ENCODE measurements at regions not wholly inside any gene's neighbourhood (a gene's known extent, or its start where the extent isn't known, plus 50 kb on each side); places are given as distances from the start of the nearest gene placed in this dataset.
"Not testable (repeated sequence)": the region's sequence is repeated elsewhere in the genome, so short reads cannot be mapped to it uniquely, and the experiment has no call there.

GRCh38 chr21:18096413-18096812 lies 148.2 kb upstream of the CHODL start:
- not testable (repeated sequence) for DNase-seq

DNA sequence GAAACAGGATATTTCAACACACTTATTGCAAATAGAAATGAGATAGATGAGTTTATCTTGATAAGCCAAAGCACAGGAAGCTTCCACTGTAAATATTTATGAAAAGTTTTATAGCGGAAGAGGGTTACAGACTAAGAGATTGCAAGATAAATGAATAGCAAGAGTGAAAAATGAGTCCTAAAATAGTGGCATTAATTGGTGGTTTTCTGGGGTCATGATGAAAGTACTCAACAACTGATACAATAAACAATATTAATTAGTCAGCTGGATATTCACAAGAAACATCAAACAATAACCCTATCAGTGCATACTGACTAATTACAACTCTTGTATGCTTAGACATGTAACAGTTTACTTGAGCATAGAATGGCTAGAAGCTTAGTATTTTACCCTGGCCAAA lies 154.8 kb upstream of the CHODL start:
- no peak for DNase-seq

DNA sequence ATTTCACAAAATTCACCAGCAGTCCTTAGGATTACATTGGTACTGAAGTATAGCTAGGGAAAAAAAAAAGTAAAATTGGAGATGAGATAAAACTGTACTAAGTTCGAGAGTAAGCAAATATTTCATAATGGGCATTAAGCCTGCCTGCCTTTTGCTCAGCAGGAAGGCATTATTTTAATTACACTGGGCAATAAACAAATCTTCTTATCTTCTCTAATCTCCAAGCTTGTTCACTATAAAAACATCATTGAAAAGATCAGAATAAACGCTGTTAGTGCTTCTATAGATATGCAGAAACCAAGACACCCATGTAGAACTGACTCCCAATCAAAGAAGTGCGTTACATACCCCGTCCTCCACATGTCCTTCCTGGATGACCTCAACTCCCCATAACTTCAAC lies 174.2 kb upstream of the CHODL start:
- DNase-seq: no peak

DNA sequence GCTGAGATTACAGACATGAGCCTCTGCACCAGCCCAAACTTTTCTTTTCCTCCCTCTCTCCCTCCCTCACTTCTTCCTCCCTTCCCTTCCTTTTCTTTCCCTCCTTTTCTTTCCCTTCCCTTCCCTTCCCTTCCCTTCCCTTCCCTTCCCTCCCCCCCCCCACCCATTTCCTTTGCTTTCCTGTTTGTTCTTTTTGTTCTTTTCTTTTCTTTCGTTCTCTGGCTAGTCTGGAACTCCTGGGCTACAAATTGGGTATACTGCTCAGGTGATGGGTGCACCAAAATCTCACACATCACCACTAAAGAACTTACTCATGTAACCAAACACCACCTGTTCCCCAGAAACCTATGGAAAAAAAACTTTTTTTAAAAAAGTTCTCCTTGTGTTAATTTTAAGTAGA lies 174.8 kb upstream of the CHODL start:
- DNase-seq: no peak

DNA sequence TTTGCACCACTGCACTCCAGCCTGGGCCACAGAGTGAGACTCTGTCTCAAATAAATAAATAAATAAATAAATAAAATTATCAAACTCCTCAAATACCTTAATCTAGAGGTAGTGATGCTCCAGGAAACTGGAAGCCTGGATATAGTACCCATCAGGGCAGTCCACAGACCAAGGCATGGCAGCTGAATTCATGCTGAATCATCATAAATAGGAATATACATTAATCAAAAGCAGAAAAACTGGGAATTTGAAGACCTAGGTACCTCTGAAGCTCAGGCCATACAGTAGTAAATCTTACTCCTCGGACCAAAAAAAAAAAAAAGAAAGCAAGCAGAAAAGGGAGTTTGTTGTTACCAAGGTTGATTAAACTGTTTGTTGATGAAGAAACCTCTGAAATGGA lies 184.2 kb upstream of the CHODL start:
- DNase-seq: no peak

DNA sequence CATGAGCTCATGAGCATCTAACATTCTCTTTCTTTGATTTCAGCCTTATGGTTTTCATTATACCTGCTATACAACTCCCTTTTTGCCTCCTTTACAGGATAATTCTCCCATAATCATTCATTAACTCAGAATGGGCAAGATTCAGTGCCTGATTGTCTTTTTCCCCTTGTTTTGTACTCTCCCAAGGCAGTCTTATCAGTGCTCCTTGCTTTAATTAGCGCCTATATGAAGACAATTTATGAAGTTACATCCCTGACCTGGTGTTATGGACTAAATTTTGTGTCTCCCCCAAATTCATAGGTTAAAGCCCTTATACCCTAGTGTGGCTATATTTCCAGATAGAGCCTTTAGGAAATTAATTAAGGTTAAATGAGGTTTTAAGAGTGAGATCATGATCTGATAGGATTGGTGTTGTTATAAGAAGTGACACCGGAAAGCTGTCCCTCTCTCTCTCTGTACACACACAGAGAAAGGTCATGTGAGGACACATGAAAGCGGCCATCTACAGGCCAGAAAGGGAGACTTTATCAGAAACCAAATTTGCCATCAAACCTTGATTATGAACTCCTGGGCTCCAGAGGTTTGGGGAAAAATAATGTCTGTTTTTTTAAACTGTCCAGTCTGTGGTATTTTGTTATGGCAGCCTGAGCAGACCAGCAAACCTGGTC lies 185.8 kb upstream of the CHODL start:
- DNase-seq: no peak

DNA sequence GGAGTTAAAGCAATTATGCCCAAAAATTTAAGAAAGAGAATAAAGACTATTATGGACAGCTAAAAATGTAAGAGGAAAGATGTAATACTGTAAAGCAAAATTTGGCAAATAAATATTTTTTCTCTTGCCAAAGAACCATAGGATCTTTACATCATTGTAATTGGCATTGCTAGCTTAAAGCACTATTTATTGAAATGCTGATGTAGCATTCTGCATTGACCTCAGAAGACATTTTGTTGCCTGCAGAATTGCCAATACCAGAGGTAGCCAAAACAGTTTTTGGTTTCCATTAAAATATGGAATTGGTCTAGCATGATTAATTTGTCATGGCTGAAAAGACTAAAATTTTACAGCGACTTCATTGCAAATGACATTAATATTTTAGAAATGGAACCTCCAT lies 191.5 kb upstream of the CHODL start:
- no peak for DNase-seq

DNA sequence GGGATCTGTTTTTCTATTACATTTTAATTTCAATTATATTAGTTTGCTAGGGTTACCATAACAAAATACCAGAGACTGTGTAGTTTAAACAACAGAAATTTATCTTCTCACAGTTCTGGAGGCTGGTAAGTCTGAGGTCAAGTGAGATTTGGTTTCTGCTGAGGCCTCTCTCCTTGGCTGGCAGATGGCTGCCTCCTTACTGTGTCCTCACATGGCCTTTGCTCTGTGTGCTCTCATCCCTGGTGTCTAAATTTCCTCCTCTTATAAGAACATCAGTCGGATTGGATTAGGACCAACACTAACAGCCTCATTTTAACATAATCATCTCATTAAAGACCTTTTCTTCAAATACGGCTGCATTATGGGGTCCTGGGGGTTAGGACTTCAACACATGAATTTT lies 195.2 kb upstream of the CHODL start:
- DNase-seq: no peak

DNA sequence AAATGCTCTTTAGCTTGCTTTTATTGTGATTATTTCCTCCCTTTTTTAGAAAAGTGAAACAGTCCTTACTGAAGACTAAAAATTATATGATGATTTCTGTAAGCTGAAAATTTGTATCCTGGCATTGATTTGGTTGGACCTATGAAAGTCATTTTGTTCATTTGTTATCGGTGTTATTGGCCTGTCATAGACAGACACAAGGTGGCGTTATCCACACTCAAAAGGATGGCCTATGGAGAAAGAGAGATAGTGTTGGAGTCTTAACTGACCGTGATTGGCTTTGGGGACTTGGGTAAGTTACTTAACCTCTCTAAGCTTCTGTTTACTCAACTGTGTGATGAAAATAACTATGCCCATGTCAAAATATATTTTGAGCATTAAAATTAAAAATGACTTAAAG lies 203.6 kb upstream of the CHODL start:
- DNase-seq: no peak

DNA sequence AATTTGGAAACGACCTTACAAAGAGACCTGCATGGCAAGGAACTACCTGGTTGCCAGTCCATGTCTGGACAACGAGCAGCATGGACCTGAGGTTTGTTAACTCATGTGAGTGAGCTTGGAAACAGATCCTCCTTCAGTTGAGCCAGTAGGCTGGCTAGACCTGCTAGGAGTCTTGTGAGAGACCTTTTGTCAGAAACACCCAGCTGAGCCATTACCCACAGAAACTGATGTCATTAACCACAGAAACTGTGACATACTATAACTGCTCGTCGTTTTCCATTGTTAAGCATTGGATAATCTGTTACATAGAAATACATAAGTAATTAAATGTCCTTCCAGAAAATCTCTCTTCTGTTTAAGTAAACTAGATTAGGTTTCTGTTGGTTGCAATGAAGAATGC lies 211.1 kb upstream of the C21orf91 start:
- peak in 1 of 2 experiments; percentile 17 for DNase-seq

DNA sequence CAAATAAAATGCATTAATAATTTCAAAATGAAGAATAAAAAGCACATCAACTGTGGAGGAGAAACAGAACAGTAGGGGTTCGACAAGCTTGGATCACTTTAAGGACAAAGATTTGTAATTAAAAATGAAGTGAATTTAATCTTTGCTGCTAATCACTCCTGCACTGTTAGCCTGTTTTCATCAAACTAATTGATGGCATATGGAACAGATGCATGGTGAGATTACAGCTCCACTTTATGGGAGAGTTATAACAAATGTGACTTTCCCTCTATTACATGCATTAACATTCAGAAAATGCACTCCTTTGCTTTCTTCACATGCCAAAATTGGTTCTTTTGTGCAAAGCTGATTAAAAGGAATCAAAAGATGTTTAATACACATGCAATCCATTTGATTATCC lies 207.2 kb upstream of the C21orf91 start:
- no peak for DNase-seq

GRCh38 chr21:18023711-18024110 lies 204.6 kb upstream of the C21orf91 start:
- no peak for DNase-seq

DNA sequence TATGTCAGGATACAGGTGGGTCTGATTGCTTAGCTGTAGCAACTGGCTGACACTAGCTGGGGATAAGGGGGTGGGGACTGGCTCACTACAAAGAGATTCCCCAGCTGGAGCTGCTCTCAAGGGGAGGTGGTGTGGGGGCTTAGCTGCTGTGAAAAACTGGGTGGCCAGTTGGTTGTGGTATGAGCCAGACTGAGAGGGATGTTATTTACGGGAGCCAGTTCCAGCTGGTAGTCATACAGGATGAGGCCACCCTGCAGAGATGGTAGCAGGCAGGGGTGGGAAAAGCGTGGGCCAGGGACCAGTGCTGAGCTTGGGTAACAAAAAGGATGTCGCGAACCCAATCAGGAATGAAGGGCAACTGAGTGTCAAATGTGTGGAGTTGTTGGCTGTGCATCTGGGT lies 204.0 kb upstream of the C21orf91 start:
- no peak for DNase-seq

DNA sequence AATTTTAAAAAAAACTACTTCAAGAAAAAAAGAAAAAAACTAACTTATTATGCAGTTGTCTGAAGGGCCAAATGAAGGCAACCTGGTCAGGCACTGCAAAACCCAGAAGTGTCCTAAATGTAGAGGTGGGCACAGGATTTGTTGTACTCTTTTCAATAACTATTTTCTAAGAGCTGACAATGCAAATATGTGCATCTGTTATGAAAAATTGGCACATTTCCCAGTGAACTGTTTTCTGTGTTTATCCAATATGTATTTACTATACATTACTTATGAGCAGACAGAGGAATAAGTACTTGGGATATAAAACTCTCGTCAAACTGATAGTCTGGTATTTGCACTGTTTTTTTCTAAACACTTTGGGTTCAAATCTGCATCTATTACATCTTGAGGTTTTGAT lies 188.0 kb upstream of the C21orf91 start:
- DNase-seq: no peak

- DNase-seq: no peak
Observed at GRCh38 chr21:18006691-18007090, 187.5 kb upstream of the C21orf91 start.

GRCh38 chr21:18002393-18002792 lies 183.2 kb upstream of the C21orf91 start:
- DNase-seq: no peak

- DNase-seq: no peak
Observed at GRCh38 chr21:18000981-18001686, 182.0 kb upstream of the C21orf91 start.

DNA sequence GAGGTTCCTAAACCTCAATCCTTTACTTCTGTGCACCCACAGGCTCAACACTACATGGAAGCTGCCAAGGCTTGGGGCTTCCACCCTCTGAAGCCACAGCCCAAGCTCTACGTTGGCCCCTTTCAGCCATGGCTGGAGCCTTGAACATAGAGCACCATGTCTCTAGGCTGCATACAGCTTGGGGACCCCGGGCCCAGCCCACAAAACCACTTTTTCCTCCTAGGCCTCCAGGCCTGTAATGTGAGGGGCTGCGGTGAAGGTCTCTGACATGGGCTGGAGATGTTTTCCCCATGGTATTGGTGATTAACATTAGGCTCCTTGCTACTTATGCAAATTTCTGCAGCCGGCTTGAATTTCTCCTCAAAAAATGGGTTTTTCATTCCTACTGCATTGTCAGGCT lies 179.4 kb upstream of the C21orf91 start:
- not testable (repeated sequence) for DNase-seq

- no peak for DNase-seq
Observed at GRCh38 chr21:17989780-17990179, 170.6 kb upstream of the C21orf91 start.

GRCh38 chr21:17988102-17988437 lies 168.9 kb upstream of the C21orf91 start:
- no peak for DNase-seq

GRCh38 chr21:17987382-17988101 lies 168.4 kb upstream of the C21orf91 start:
- DNase-seq: no peak

DNA sequence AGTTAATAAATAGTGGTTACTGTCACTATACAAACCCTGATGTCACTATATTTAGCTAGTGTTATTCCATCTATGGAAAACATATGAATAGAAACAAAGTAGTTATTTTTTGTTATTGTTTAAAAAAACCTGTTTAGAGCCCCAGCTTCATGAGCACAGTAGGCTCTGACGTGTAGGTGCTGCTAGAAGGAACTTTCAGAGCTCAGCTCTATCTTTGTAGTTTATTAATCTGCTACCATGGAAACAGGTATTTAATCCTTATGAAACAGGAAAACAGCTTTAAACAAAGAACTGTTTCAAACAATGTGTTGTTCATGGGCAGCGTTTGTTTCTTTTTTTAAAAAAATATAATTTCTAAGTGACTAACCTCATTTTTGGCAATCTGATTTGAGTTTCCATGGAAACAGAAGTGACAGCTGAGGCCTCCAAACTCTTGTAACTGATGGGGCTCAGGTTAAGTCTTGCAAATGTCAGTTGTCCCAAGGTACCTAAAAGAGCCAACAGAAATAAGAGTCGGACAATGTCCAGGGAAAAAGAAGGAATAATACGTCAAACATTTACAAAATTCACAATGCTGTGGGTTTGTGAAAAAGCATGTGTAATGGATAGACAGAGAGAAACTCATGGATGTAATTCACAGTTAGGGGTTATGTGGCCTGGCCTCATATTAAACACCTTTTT lies 162.0 kb upstream of the C21orf91 start:
- no peak for DNase-seq

GRCh38 chr21:17979763-17980162 lies 160.6 kb upstream of the C21orf91 start:
- DNase-seq: no peak

DNA sequence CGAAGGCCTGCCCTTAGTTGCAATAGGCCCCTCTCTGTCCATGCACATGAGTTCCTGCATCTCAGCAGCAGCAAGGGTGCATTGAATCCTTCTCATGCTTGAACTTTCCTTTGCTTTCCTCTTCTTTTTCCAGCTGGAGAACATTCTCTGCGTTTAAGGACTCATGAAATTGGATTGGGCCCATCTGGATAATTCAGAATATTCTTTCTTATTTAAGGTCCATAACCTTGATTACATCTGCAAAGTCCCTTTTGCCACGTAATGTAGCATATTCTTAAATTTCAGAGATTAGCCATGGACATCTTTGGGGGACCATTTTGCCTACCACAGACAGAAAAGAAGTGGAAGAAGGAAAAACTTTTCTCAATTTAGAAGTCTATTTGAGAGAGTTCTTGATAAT lies 159.7 kb upstream of the C21orf91 start:
- no peak for DNase-seq
